Lower leg skin (tissue), 4 donors: ENCODE measurements at regions not wholly inside any gene's neighbourhood (a gene's known extent, or its start where the extent isn't known, plus 50 kb on each side); places are given as distances from the start of the nearest gene placed in this dataset.

Source experiments
- DNase-seq, 2 donors: peaks; one replicate each; pipeline ENCODE4 v3.0.0-alpha.2; 2019; ENCODE audit warnings: low spot score in 2 of 2
- H3K4me3 ChIP-seq: fragments of 200-600 bp; sonication (generic); 2 replicates; pipeline ENCODE4 v1.5.1; 2017; ENCODE audit warnings: mild to moderate bottlenecking, low read depth; ENCODE audit not compliant: poor library complexity, severe bottlenecking
- CTCF ChIP-seq, 3 donors: fragments of 450-650 bp; IDR thresholded peaks; one replicate each; pipeline ENCODE4 v1.5.1; 2016; ENCODE audit warnings: antibody characterized with exemption in 3 of 3, mild to moderate bottlenecking in 3 of 3, moderate library complexity in 2 of 3
- POLR2A ChIP-seq, 2 donors: fragments of 450-650 bp; IDR thresholded peaks; one replicate each; pipeline ENCODE4 v1.6.1; 2016 to 2017; ENCODE audit warnings: antibody characterized with exemption in 2 of 2, mild to moderate bottlenecking in 1 of 2, moderate library complexity in 1 of 2
- WGBS, 2 donors: methylation state at CpG; one replicate each; pipeline ENCODE4 v1.1.5; 2018; 5-methylcytosine and 5-hydroxymethylcytosine counted together
- intact Hi-C: fragments of 100-400 bp; cut with DNase I; formaldehyde crosslinking; loops from one replicate; pipeline ENCODE4 v1.15.0; 2023; ENCODE audit warnings: low total_unique reads

- no peak overlapping the region for H3K4me3 ChIP-seq
- intact Hi-C loops = no loop called here
- TF ChIP-seq CTCF (IDR thresholded peaks at IDR 0.05) (no peak), POLR2A (IDR thresholded peaks at IDR 0.05) (no peak)
- DNase-seq = no peak
- WGBS, 2 donors = 91 to 94% methylated on average over 4 of the region's 4 CpGs
Measured at GRCh38 chr6:56807326-56807988, 147.4 kb upstream of the BEND6 start.

GRCh38 chr6:56806368-56806767 lies 148.5 kb upstream of the BEND6 start:
- DNase-seq = no peak
- WGBS, 2 donors = 81 to 86% methylated on average over 1 of the region's 1 CpG
- TF ChIP-seq POLR2A (IDR thresholded peaks at IDR 0.05) (no peak), CTCF (IDR thresholded peaks at IDR 0.05) (no peak)
- H3K4me3 ChIP-seq = no peak overlapping the region
- intact Hi-C loops = no loop called here

GRCh38 chr6:56804996-56805395 lies 149.9 kb upstream of the BEND6 start:
- intact Hi-C loops = no loop called here
- no peak overlapping the region for H3K4me3 ChIP-seq
- WGBS, 2 donors = 8 to 10% methylated on average over 1 of the region's 1 CpG
- no peak for DNase-seq
- no peak for TF ChIP-seq POLR2A (IDR thresholded peaks at IDR 0.05)
- no peak for TF ChIP-seq CTCF (IDR thresholded peaks at IDR 0.05)

- no peak for DNase-seq
- no peak overlapping the region for H3K4me3 ChIP-seq
- WGBS, 2 donors = 61 to 69% methylated on average over 2 of the region's 2 CpGs
- TF ChIP-seq POLR2A (IDR thresholded peaks at IDR 0.05) (no peak), CTCF (IDR thresholded peaks at IDR 0.05) (no peak)
- intact Hi-C loops = no loop called here
Measured at GRCh38 chr6:56803594-56803993, 151.3 kb upstream of the BEND6 start.

GRCh38 chr6:56802584-56802983 lies 152.3 kb upstream of the BEND6 start:
- DNase-seq = no peak
- 39 to 52% methylated on average over 2 of the region's 2 CpGs for WGBS, 2 donors
- TF ChIP-seq CTCF (IDR thresholded peaks at IDR 0.05) = no peak
- TF ChIP-seq POLR2A (IDR thresholded peaks at IDR 0.05) = no peak

GRCh38 chr6:56799989-56800388 lies 154.9 kb upstream of the BEND6 start:
- DNase-seq = no peak
- H3K4me3 ChIP-seq = no peak overlapping the region
- TF ChIP-seq CTCF (IDR thresholded peaks at IDR 0.05) (no peak), POLR2A (IDR thresholded peaks at IDR 0.05) (no peak)
- 75 to 80% methylated on average over 3 of the region's 3 CpGs for WGBS, 2 donors
- intact Hi-C loops = no loop called here

More at GRCh38 chr6:56802584-56802983, 152.3 kb upstream of the BEND6 start:
- intact Hi-C loops = no loop called here
- H3K4me3 ChIP-seq = no peak overlapping the region
